ENCODE measurements at regions not wholly inside any gene's neighbourhood (a gene's known extent, or its start where the extent isn't known, plus 50 kb on each side); places are given as distances from the start of the nearest gene placed in this dataset.

DNA sequence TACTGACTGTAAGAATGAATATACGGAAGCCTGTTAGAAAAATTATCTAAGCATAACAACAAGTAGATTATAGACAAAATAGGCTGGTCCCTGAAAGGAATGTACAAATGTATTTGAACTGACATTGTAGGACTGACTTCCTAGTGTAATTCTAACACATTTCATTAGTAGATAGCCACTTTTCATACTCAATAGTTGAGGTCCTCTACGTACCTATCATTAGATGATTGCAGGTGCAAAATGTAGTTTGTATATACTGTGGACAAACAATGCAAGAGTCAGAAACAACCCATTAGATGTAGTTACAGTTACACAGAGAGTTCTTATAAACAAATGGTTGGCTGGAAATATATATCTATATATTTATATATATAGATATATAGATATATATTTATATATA is 402.3 kb upstream of the SLITRK6 start:
- no peak overlapping the region for H3K4me3 ChIP-seq (ENCODE audit: low read depth, low read length)
- H3K27me3 ChIP-seq (replicated peaks): no peaks in the 10 kb centered on the region
- in situ Hi-C loops (cut with HindIII; ENCODE audit: low pct_ligation_motif_present, low sequenced_read_pairs): no loop called here
- no peak overlapping the region for H3K27ac ChIP-seq
- TF ChIP-seq, protein P1, sequence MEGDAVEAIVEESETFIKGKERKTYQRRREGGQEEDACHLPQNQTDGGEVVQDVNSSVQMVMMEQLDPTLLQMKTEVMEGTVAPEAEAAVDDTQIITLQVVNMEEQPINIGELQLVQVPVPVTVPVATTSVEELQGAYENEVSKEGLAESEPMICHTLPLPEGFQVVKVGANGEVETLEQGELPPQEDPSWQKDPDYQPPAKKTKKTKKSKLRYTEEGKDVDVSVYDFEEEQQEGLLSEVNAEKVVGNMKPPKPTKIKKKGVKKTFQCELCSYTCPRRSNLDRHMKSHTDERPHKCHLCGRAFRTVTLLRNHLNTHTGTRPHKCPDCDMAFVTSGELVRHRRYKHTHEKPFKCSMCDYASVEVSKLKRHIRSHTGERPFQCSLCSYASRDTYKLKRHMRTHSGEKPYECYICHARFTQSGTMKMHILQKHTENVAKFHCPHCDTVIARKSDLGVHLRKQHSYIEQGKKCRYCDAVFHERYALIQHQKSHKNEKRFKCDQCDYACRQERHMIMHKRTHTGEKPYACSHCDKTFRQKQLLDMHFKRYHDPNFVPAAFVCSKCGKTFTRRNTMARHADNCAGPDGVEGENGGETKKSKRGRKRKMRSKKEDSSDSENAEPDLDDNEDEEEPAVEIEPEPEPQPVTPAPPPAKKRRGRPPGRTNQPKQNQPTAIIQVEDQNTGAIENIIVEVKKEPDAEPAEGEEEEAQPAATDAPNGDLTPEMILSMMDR (IDR thresholded peaks at IDR 0.05; ENCODE audit: low read depth, low read length, missing control alignments): no peak
- H3K36me3 ChIP-seq (replicated peaks): no peaks in the 10 kb centered on the region
- no peak for DNase-seq

DNA sequence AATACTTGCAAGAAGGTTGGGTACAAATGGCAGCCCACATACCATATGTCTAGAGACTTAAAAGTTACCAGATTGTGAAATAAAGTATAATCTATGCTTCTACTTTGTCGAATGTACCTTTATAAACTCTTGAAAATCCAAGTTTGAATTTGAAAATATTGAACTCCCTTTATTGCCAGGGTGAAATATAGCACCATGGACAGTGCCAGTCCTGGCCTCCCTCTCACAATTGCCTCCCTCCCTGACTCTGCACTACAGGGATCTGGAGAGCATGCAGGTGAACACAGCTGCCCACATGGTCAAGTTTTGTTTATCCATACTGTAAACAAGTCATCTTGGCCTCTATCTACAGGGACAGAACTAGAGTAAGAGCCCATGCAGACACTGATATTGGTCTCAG is 394.1 kb upstream of the SLITRK6 start:
- no peaks in the 10 kb centered on the region for H3K27me3 ChIP-seq (replicated peaks)
- H3K4me3 ChIP-seq (ENCODE audit: low read depth, low read length): no peak overlapping the region
- in situ Hi-C loops (cut with HindIII; ENCODE audit: low pct_ligation_motif_present, low sequenced_read_pairs): no loop called here
- no peaks in the 10 kb centered on the region for H3K36me3 ChIP-seq (replicated peaks)
- H3K27ac ChIP-seq: no peak overlapping the region
- TF ChIP-seq, protein P1 (IDR thresholded peaks at IDR 0.05; ENCODE audit: low read depth, low read length, missing control alignments): no peak
- DNase-seq: no peak

DNA sequence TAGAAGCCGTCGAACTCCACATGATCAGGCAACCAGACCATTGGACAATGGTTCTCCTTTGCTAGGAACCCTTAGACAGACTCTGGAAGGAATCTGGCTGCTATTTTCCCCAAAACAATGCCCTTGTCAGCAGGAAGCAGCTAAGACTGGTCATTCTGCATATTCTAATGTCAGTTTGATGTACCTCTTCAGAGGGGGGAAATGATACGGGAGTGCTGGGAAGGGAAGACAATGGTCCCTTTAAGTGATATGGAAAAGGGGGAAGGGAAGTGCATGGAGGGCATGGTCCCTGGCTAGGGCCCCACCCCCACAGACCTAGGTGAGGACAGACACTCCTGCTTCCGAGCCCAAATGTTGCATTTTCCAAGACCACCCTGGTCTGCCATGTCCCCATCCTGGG is 389.0 kb upstream of the SLITRK6 start:
- H3K27me3 ChIP-seq (replicated peaks): no peaks in the 10 kb centered on the region
- no peak for DNase-seq
- no peak overlapping the region for H3K27ac ChIP-seq
- no peak overlapping the region for H3K4me3 ChIP-seq (ENCODE audit: low read depth, low read length)
- TF ChIP-seq, protein P1 (IDR thresholded peaks at IDR 0.05; ENCODE audit: low read depth, low read length, missing control alignments): no peak
- in situ Hi-C loops (cut with HindIII; ENCODE audit: low pct_ligation_motif_present, low sequenced_read_pairs): no loop called here
- no peaks in the 10 kb centered on the region for H3K36me3 ChIP-seq (replicated peaks)

DNA sequence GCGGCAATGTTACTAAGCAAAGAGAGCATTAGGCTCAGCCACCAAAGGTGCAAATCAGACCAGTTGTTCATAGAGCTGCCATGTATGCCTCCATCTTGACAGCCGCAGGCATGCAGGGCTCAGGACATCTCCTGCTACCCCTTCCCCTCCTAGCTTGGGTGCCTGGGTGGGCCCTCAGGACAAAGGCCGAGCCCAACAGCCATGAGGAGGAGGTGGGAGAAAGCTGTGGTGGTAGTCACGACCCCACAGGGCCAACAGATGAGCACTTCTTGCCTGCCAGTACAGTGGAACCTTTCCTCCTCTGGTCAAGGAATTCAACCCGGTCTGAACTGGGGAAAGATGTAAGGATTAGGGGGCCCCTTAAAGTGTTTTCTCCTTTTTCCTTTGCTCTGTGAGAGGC is 386.4 kb upstream of the SLITRK6 start:
- H3K27ac ChIP-seq: no peak overlapping the region
- TF ChIP-seq, protein P1 (IDR thresholded peaks at IDR 0.05; ENCODE audit: low read depth, low read length, missing control alignments): no peak
- no peaks in the 10 kb centered on the region for H3K36me3 ChIP-seq (replicated peaks)
- DNase-seq: no peak
- no peaks in the 10 kb centered on the region for H3K27me3 ChIP-seq (replicated peaks)
- H3K4me3 ChIP-seq (ENCODE audit: low read depth, low read length): no peak overlapping the region
- in situ Hi-C loops (cut with HindIII; ENCODE audit: low pct_ligation_motif_present, low sequenced_read_pairs): no loop called here

DNA sequence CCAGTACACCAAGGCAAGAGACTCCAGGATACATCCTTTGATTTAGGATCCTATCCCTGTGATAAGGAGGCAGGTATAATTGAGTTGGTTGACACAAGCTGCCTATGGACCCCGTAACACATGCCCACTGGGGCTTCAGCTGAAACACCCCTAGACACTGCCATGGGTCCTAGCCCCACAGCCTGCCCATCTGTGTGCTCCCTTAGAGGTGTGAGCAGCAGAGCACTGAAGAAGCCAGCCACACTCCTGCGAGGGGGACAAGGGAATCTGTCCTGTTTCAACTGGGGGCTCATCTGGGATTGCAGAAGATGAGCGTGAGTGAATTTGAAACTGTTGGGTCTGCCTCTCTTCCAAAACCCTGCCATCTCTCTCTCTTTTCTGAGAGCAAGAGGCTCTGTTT is 385.9 kb upstream of the SLITRK6 start:
- no peak overlapping the region for H3K4me3 ChIP-seq (ENCODE audit: low read depth, low read length)
- TF ChIP-seq, protein P1 (IDR thresholded peaks at IDR 0.05; ENCODE audit: low read depth, low read length, missing control alignments): no peak
- DNase-seq: no peak
- no peaks in the 10 kb centered on the region for H3K36me3 ChIP-seq (replicated peaks)
- H3K27me3 ChIP-seq (replicated peaks): no peaks in the 10 kb centered on the region
- no peak overlapping the region for H3K27ac ChIP-seq
- in situ Hi-C loops (cut with HindIII; ENCODE audit: low pct_ligation_motif_present, low sequenced_read_pairs): no loop called here

DNA sequence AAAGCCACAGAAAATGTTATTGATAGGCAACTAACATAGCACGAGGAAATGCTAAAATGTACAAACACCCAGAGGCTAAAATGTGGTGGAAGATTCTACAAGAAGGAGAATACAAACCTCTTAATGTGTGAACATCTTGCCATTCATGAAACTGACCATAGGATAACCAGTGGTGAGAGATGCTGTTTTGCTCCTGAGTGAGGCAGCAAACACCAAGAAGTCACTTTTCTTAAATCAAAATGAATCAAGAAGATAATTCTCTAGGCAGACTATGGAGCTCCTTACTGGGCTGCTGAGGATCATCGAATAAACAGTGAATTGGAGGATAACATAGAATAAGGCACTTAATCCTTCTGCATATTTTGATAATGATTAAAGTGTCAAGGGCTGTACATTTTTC is 375.4 kb upstream of the SLITRK6 start:
- no peak overlapping the region for H3K27ac ChIP-seq
- no peaks in the 10 kb centered on the region for H3K27me3 ChIP-seq (replicated peaks)
- H3K4me3 ChIP-seq (ENCODE audit: low read depth, low read length): no peak overlapping the region
- H3K36me3 ChIP-seq (replicated peaks): no peaks in the 10 kb centered on the region
- no peak for DNase-seq
- in situ Hi-C loops (cut with HindIII; ENCODE audit: low pct_ligation_motif_present, low sequenced_read_pairs): no loop called here
- TF ChIP-seq, protein P1 (IDR thresholded peaks at IDR 0.05; ENCODE audit: low read depth, low read length, missing control alignments): no peak
